Duodenal mucosa (tissue), 2 donors: ENCODE measurements at regions not wholly inside any gene's neighbourhood (a gene's known extent, or its start where the extent isn't known, plus 50 kb on each side); places are given as distances from the start of the nearest gene placed in this dataset.

Experiments used
- H3K27ac ChIP-seq: one replicate; pipeline ENCODE4 v1.7.0; 2013; ENCODE audit warnings: low read depth, low read length
- H3K27me3 ChIP-seq, 2 donors: one replicate each; pipeline ENCODE4 v1.7.0; 2013; ENCODE audit warnings: low read length in 2 of 2, control low read depth in 1 of 2; ENCODE audit not compliant: insufficient read depth in 2 of 2, control insufficient read depth in 1 of 2
- H3K36me3 ChIP-seq, 2 donors: one replicate each; pipeline ENCODE4 v1.7.0; 2013; ENCODE audit warnings: low read length in 2 of 2, control low read depth in 1 of 2; ENCODE audit not compliant: insufficient read depth in 2 of 2, control insufficient read depth in 1 of 2
- H3K4me1 ChIP-seq, 2 donors: one replicate each; pipeline ENCODE4 v1.7.0; 2013; ENCODE audit warnings: low read length in 2 of 2, control low read depth in 1 of 2; ENCODE audit not compliant: insufficient read depth in 2 of 2, control insufficient read depth in 1 of 2
- H3K4me3 ChIP-seq, 2 donors: one replicate each; pipeline ENCODE4 v1.7.0; 2013; ENCODE audit warnings: low read length in 2 of 2, low read depth in 1 of 2
- H3K9ac ChIP-seq, 2 donors: one replicate each; pipeline ENCODE4 v1.7.0; 2013; ENCODE audit warnings: low read length in 2 of 2, low read depth in 1 of 2
- H3K9me3 ChIP-seq, 2 donors: one replicate each; pipeline ENCODE4 v1.7.0; 2013; ENCODE audit warnings: low read length in 2 of 2, control low read depth in 1 of 2; ENCODE audit not compliant: control insufficient read depth in 1 of 2

GRCh38 chr2:107582487-107582886 is 244.2 kb upstream of the RGPD4 start:
- H3K9ac ChIP-seq = no peak overlapping the region
- no peak overlapping the region for H3K27ac ChIP-seq

GRCh38 chr2:107584577-107584976 is 242.1 kb upstream of the RGPD4 start:
- H3K36me3 ChIP-seq = no peaks in the 10 kb centered on the region
- H3K9me3 ChIP-seq = no peaks in the 10 kb centered on the region
- no peak overlapping the region for H3K9ac ChIP-seq
- H3K27me3 ChIP-seq = no peaks in the 10 kb centered on the region
- no peak overlapping the region for H3K4me3 ChIP-seq
- no peaks in the 10 kb centered on the region for H3K4me1 ChIP-seq
- H3K27ac ChIP-seq = no peak overlapping the region

More at GRCh38 chr2:107582487-107582886, 244.2 kb upstream of the RGPD4 start:
- Histone ChIP-seq H3K36me3 (no peaks in the 10 kb centered on the region), H3K4me1 (no peaks in the 10 kb centered on the region), H3K9me3 (no peaks in the 10 kb centered on the region), H3K27me3 (no peaks in the 10 kb centered on the region), H3K4me3 (no peak overlapping the region)

GRCh38 chr2:107585851-107586250 is 240.8 kb upstream of the RGPD4 start:
- H3K36me3 ChIP-seq = no peaks in the 10 kb centered on the region
- H3K4me3 ChIP-seq = no peak overlapping the region
- H3K9me3 ChIP-seq = no peaks in the 10 kb centered on the region
- no peak overlapping the region for H3K9ac ChIP-seq
- no peaks in the 10 kb centered on the region for H3K4me1 ChIP-seq
- H3K27ac ChIP-seq = no peak overlapping the region
- H3K27me3 ChIP-seq = no peaks in the 10 kb centered on the region

- no peak overlapping the region for H3K4me3 ChIP-seq
- H3K4me1 ChIP-seq = no peaks in the 10 kb centered on the region
- no peaks in the 10 kb centered on the region for H3K36me3 ChIP-seq
- no peaks in the 10 kb centered on the region for H3K9me3 ChIP-seq
- no peak overlapping the region for H3K9ac ChIP-seq
- no peaks in the 10 kb centered on the region for H3K27me3 ChIP-seq
- no peak overlapping the region for H3K27ac ChIP-seq
Observed at GRCh38 chr2:107588181-107588580, 238.5 kb upstream of the RGPD4 start.

GRCh38 chr2:107589079-107589491 is 237.6 kb upstream of the RGPD4 start:
- Histone ChIP-seq H3K27me3 (no peaks in the 10 kb centered on the region), H3K9me3 (no peaks in the 10 kb centered on the region), H3K4me1 (no peaks in the 10 kb centered on the region), H3K27ac (no peak overlapping the region), H3K4me3 (no peak overlapping the region), H3K9ac (no peak overlapping the region), H3K36me3 (no peaks in the 10 kb centered on the region)

- Histone ChIP-seq H3K36me3 (no peaks in the 10 kb centered on the region), H3K4me1 (no peaks in the 10 kb centered on the region), H3K9ac (no peak overlapping the region), H3K9me3 (no peaks in the 10 kb centered on the region), H3K4me3 (no peak overlapping the region), H3K27ac (no peak overlapping the region), H3K27me3 (no peaks in the 10 kb centered on the region)
Observed at GRCh38 chr2:107591561-107592279, 235.0 kb upstream of the RGPD4 start.

- Histone ChIP-seq H3K4me3 (no peak overlapping the region), H3K27me3 (no peaks in the 10 kb centered on the region), H3K27ac (no peak overlapping the region), H3K4me1 (no peaks in the 10 kb centered on the region), H3K9ac (no peak overlapping the region), H3K9me3 (no peaks in the 10 kb centered on the region), H3K36me3 (no peaks in the 10 kb centered on the region)
Observed at GRCh38 chr2:107592280-107592624, 234.4 kb upstream of the RGPD4 start.

- Histone ChIP-seq H3K27ac (no peak overlapping the region), H3K36me3 (no peaks in the 10 kb centered on the region), H3K27me3 (no peaks in the 10 kb centered on the region), H3K4me3 (no peak overlapping the region), H3K4me1 (no peaks in the 10 kb centered on the region), H3K9ac (no peak overlapping the region), H3K9me3 (no peaks in the 10 kb centered on the region)
Observed at GRCh38 chr2:107595285-107595684, 231.4 kb upstream of the RGPD4 start.

GRCh38 chr2:107595749-107596148 is 230.9 kb upstream of the RGPD4 start:
- Histone ChIP-seq H3K9me3 (no peaks in the 10 kb centered on the region), H3K27me3 (no peaks in the 10 kb centered on the region), H3K36me3 (no peaks in the 10 kb centered on the region), H3K27ac (no peak overlapping the region), H3K4me1 (no peaks in the 10 kb centered on the region), H3K4me3 (no peak overlapping the region), H3K9ac (no peak overlapping the region)

GRCh38 chr2:107597507-107597906 is 229.2 kb upstream of the RGPD4 start:
- Histone ChIP-seq H3K4me3 (no peak overlapping the region), H3K4me1 (no peaks in the 10 kb centered on the region), H3K36me3 (no peaks in the 10 kb centered on the region), H3K27ac (no peak overlapping the region), H3K9ac (no peak overlapping the region), H3K9me3 (no peaks in the 10 kb centered on the region), H3K27me3 (no peaks in the 10 kb centered on the region)

GRCh38 chr2:107602801-107603200 is 223.9 kb upstream of the RGPD4 start:
- Histone ChIP-seq H3K27me3 (no peaks in the 10 kb centered on the region), H3K4me3 (no peak overlapping the region), H3K4me1 (no peaks in the 10 kb centered on the region), H3K27ac (no peak overlapping the region), H3K9ac (no peak overlapping the region), H3K36me3 (no peaks in the 10 kb centered on the region), H3K9me3 (no peaks in the 10 kb centered on the region)
